ENCODE measurements at regions not wholly inside any gene's neighbourhood (a gene's known extent, or its start where the extent isn't known, plus 50 kb on each side); places are given as distances from the start of the nearest gene placed in this dataset.

DNA sequence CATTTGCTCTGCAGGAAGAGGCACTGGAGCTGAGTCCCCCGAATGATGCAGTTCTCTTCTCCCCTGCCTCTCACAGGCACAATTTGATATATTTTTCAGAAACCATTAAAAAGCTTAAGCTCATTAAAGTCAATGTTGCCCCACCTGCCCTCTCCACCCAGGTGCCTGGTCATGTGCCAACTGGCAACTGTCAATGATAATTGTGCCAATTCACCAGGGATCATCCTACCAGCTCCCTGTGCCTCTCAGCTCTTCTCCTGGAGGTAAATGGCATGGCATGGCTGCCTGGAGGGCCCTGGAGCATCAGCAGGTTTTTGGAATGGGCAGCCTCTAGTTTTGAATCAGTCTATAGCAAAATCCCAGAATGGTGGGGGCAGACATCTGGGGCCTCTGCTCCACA lies 279.6 kb upstream of the ID2 start:
- H3K36me3 ChIP-seq, result no peaks in the 10 kb centered on the region
- DNase-seq (no peak), ATAC-seq (no peak)
- no peaks in the 10 kb centered on the region for H3K4me1 ChIP-seq
- WGBS, 4 donors, result 67 to 100% (median 96%) methylated on average over 1 of the region's 1 CpG
- no peaks in the 10 kb centered on the region for H3K9me3 ChIP-seq
- intact Hi-C loops (cut with DNase I), result no loop called here
- no peak for TF ChIP-seq POLR2A (IDR thresholded peaks at IDR 0.05)
- TF ChIP-seq, protein P1, sequence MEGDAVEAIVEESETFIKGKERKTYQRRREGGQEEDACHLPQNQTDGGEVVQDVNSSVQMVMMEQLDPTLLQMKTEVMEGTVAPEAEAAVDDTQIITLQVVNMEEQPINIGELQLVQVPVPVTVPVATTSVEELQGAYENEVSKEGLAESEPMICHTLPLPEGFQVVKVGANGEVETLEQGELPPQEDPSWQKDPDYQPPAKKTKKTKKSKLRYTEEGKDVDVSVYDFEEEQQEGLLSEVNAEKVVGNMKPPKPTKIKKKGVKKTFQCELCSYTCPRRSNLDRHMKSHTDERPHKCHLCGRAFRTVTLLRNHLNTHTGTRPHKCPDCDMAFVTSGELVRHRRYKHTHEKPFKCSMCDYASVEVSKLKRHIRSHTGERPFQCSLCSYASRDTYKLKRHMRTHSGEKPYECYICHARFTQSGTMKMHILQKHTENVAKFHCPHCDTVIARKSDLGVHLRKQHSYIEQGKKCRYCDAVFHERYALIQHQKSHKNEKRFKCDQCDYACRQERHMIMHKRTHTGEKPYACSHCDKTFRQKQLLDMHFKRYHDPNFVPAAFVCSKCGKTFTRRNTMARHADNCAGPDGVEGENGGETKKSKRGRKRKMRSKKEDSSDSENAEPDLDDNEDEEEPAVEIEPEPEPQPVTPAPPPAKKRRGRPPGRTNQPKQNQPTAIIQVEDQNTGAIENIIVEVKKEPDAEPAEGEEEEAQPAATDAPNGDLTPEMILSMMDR (IDR thresholded peaks at IDR 0.05), result no peak
- H3K27me3 ChIP-seq, result no peaks in the 10 kb centered on the region
- H3K4me3 ChIP-seq, result no peak overlapping the region
- H3K27ac ChIP-seq, result no peak overlapping the region

DNA sequence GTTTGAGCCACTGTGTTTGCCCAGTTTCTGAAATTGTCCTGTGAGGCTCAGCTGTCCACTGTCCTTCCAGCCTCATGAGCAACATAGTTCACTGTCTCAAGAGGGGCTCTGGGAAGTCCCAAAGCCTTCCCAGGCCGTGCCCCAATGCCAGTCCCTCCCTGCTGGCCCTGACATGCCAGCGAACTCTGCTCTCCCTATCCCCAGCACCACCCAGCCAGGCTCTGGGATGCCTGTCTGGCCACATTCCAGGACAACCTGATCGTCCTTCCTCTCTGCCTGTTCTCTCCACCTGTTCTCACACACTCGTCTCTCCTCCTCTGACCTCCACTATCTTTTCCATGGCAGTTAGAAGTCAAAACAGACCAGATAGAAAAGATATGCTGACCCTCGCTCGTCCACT lies 278.0 kb upstream of the ID2 start:
- no peak for ATAC-seq
- Histone ChIP-seq H3K4me3 (no peak overlapping the region), H3K27me3 (no peaks in the 10 kb centered on the region), H3K36me3 (no peaks in the 10 kb centered on the region), H3K4me1 (peaks cover 0 to 2% (median 0%) of the 10 kb centered on the region in 12 donors), H3K27ac (no peak overlapping the region), H3K9me3 (no peaks in the 10 kb centered on the region)
- intact Hi-C loops (cut with DNase I), result no loop called here
- no peak for DNase-seq
- 57 to 61% (median 58%) methylated on average over 6 of the region's 6 CpGs for WGBS, 4 donors
- TF ChIP-seq, protein P1 (IDR thresholded peaks at IDR 0.05), result no peak
- no peak for TF ChIP-seq POLR2A (IDR thresholded peaks at IDR 0.05)

DNA sequence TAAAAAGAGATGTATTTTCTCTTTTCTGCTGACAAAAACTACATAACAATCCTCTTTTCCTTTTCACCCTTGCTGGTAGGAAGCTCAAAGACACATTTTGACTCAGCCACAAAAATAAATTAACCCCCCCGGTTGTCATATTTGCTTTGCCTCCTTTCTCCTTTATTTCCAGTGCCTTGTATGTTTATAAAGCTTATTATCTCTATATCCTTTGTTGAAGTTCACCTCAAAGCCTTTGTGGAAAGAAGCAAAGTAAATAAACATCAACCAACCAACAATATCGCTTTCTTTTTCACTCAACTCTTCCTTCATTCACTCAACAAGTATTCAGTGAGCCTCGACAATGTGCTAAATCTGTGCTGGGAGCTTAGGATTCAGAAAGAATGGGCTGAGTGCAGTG lies 276.5 kb upstream of the ID2 start:
- 93 to 99% (median 95%) methylated on average over 3 of the region's 3 CpGs for WGBS, 4 donors
- DNase-seq, result no peak

DNA sequence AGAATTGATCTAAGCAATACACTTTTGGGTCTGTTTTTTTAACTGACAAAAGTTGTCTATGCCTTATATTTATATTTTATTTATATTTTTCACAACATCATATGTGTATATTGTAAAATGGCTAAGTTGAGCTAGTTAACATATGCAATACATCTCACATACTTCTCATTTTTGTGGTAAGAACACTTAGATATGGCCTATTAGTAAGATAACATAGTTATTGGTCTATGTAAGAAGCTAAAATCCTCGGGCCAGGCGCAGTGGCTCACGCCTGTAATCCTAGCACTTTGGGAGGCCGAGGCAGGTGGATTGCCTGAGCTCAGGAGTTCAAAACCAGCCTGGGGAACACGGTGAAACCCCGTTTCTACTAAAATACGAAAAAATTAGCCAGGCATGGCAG lies 275.6 kb upstream of the ID2 start:
- WGBS, 4 donors, result 76 to 90% (median 81%) methylated on average over 7 of the region's 7 CpGs
- TF ChIP-seq, protein P1 (IDR thresholded peaks at IDR 0.05), result no peak
- TF ChIP-seq POLR2A (IDR thresholded peaks at IDR 0.05), result no peak

More for the DNA sequence above, 276.5 kb upstream of the ID2 start:
- H3K27ac ChIP-seq, result no peak overlapping the region
- no peaks in the 10 kb centered on the region for H3K36me3 ChIP-seq
- no peak for TF ChIP-seq POLR2A (IDR thresholded peaks at IDR 0.05)
- TF ChIP-seq, protein P1 (IDR thresholded peaks at IDR 0.05), result no peak
- no peak overlapping the region for H3K4me3 ChIP-seq
- no peak for ATAC-seq
- peaks cover 0 to 14% (median 0%) of the 10 kb centered on the region in 12 donors for H3K4me1 ChIP-seq
- intact Hi-C loops (cut with DNase I), result no loop called here
- no peaks in the 10 kb centered on the region for H3K27me3 ChIP-seq
- H3K9me3 ChIP-seq, result no peaks in the 10 kb centered on the region

More for the DNA sequence above, 275.6 kb upstream of the ID2 start:
- Histone ChIP-seq H3K9me3 (no peaks in the 10 kb centered on the region), H3K4me3 (no peak overlapping the region), H3K36me3 (no peaks in the 10 kb centered on the region), H3K4me1 (peaks cover 0 to 14% (median 0%) of the 10 kb centered on the region in 12 donors), H3K27ac (no peak overlapping the region), H3K27me3 (no peaks in the 10 kb centered on the region)
- intact Hi-C loops (cut with DNase I), result no loop called here
- DNase-seq (no peak), ATAC-seq (no peak)

All from heart left ventricle (tissue), 16 donors.